Right hindlimb (tissue), 1 donor: ENCODE measurements at regions not wholly inside any gene's neighbourhood (a gene's known extent, or its start where the extent isn't known, plus 50 kb on each side); places are given as distances from the start of the nearest gene placed in this dataset.

Source experiments
- DNase-seq: peaks from one replicate; pipeline ENCODE4 v3.0.0-alpha.2; 2018

GRCh38 chr20:53712212-53712977 is 118.8 kb upstream of the ZNF217 start:
- no peak for DNase-seq

DNA sequence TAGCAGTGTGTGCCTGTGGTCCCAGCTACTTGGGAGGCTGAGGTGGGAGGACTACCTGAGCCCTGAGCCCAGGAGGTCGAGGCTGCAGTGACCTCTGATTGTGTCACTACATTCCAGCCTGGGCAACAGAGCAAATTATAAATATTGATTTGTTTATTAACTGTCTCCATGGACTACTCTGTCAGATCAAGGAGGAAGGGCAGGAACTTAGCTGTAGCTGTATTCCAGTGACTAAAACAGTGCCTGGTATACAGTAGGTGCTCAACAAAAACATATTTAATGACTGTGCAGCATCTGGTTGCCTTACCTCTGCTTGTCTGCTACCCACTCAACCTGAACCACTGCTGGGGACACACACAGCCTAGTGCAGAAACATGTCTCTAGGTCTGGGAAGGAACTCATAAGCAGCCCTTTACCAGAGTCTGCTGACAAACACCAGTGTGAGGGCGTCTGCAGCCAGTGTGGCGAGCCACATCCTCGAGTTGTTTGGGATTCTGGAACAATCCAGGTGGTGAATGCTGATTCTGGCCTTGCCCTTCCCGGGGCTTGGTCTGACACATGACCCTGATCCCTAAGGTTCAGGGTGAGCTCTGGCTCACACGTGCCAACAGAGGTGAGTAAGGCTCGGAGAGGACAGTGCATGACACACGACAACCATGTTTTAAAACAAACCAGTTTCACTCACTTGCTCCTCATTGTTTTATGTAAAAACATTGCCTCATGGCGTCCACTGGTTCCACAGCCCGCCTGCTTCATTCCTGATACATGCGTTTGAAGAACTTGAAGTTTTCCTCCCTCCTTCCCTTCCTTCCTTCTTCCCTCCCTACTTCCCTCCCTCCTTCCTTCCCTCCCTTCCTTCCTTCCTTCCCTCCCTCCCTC is 117.9 kb upstream of the ZNF217 start:
- no peak for DNase-seq

DNA sequence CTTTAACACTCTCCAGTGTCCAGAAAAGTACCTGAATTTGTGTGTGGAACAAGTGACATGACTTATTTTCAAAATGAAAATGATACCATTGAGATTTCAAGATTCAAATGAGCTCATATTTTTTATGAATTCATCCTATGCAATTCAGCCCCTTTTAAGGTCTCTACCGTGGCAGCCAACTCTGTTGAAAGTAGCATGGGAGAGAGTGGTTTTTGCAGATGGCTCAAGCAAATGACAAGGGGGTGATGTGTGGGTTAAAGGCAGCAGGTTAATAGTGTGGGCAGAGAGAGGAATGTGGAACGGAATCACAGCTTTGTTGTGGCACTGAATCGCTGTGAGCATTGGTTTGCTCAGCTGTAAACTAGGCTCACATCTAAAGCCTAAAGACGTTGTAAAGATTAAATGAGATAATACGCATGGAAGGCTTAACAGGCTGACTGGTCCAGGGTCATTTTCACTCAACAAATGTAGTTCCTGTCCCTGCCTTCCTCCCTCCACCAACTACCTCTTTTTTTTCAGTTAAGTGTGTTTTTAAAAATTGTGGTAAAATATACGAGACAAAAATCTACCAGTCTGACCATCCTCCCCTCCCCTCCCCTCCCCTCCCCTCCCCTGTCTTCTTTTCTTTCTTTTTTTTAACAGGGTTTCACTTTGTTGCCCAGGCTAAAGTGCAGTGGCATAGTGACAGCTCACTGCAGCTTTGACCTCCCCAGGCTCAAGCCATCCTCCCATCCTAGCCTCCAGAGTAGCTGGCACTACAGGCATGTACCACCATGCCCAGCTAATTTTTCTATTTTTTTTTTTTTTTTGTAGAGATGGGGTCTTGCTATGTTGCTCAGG is 114.7 kb upstream of the ZNF217 start:
- DNase-seq, result no peak

DNA sequence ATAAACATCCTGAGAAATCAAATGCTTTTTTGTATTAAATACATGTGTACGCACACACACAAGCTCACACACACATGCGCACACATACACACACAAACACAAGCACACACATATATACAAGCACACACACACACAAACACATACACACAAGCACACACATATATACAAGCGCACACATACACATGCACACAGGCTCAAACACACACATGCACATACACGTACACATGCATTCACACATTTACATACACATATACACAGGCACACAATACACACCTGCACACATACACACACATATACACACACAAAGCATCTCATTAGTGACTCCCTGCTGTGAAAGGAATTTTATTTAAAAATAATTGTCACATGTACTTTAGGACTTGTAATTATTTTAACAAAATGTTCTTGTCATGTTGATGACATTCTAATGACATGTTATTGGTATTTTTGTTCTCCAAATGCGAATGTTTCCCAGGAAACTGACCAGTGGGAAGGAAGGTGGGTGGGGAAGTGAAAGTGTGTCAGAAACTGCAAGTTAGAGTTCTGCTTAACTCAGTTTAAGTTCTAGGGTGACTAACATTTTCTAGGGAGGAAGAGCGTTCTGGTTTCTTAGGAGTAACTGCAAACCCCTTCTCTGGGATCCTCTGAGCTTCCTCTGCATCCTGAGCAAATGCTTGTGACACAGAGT is 113.9 kb upstream of the ZNF217 start:
- no peak for DNase-seq

DNA sequence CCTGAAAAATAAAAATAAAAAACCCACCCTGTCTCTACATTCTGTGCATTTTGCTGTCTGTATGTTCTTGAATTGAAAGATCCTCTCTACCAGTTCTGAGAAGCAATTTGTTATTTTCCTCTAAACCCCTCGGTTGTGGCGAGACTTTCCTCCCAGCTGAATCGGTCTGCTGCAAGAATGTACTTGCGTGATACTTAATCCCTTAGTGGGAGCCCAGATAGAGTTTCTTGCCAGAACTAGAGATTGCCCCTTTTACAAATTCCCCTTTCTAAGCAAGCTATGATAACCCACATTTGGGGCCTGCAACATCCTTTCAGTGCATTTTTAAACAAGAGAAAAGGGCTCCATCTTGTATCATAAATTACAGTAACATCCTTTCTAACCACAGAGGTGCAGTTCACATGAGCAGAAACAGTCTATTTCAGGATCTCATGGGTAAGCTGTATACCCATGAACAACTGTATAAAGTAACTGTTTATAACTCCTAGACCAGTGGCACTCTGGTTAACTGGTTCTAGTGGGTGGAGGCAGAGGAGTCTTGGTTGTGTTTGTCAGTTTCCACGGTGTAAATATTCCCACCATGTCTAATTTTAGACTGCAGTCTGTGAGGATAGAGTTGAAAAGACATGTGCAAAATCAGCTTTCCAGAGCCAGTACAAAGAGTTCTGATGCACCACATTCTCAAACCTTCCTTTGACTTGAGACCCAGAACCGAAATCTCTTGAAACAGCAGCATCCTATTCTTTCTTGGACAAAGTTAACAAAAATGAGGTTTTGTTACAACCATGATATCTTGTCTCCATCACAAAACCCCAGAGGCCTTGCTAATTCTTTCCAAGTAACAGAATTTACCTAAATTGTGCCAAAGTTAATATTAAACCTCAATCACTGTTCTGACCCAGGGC is 113.1 kb upstream of the ZNF217 start:
- no peak for DNase-seq

- no peak for DNase-seq
Observed at GRCh38 chr20:53706008-53706465, 112.4 kb upstream of the ZNF217 start.

DNA sequence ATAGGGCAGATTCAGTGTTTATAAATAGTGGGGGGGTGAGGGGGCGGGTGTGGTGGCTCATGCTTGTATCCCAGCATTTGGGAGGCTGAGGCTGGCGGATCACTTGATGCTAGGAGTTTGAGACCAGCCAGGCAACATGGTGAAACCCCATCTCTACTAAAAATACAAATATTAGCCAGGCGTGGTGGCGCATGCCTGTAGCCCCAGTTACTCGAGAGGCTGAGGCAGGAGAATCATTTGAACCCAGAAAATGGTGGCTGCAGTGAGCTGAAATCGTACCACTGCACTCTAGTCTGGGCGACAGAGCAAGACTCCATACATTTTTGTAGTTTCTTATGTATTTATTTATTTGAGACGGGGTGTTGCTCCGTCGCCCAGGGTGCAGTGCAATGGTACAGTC is 109.0 kb upstream of the ZNF217 start:
- DNase-seq, result no peak

DNA sequence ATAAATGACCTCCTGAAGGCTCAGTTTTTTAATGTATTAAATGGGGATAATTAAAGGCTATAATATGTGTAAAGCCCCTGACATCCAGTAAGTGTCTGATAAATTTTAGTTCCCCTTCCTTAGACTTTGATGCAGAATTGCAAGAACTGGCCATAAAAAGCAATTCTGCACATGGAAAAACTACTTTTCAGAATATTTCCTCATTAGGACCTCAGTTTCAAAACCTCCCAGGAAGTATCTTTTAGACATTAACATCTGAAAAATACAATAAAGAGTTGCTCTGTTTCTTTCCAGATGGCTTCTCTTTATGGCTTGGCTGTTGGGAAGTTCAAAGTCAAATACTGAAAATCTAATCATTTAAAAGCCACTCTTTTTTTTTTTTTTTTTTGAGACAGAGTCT is 106.3 kb upstream of the ZNF217 start:
- no peak for DNase-seq

GRCh38 chr20:53699085-53699674 is 105.5 kb upstream of the ZNF217 start:
- no peak for DNase-seq

DNA sequence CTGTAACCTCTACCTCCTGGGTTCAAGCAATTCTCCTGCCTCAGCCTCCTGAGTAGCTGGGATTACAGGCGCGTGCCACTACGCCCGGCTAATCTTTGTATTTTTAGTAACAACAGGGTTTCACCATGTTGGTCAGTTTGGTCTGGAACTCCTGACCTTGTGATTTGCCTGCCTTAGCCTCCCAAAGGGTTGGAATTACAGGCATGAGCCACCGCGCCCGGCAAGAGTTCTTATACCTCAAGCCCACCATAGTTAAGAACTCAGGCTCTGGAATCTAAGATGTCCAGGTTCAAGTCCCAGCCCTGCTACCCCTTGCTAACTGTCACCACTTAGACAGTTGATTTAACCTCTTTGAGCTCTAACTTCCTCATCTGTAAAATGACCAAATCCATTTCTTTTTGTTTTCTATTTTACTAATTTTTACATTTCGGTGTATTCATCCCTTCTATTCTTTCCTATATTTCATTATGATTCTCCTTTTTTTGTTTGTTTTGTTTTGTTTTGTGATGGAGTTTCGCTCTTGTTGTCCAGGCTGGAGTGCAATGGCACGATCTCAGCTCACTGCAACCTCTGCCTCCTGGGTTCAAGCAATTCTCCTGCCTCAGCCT is 104.8 kb upstream of the ZNF217 start:
- DNase-seq, result no peak

GRCh38 chr20:53695797-53696527 is 102.3 kb upstream of the ZNF217 start:
- DNase-seq, result no peak

GRCh38 chr20:53693262-53693871 is 99.7 kb upstream of the ZNF217 start:
- no peak for DNase-seq

GRCh38 chr20:53692465-53693067 is 98.9 kb upstream of the ZNF217 start:
- peak; percentile 56 for DNase-seq

DNA sequence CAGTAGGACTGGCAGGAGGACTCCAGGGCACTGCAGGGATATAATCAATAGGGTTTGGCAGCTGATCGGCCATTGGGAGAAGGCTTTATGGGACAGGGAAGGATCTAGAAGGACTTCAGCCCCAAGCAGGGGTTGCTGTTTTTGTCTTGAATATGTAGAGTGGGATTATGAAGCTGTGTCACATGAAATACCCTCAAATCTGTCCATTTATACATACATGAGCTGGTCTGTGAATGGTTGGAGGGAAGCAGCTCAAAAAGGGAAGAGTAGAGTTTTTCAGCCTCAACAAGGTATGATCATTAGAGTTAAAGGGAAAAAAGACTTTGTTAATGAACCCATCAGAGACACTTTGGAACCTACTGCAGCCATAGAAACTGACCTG is 98.2 kb upstream of the ZNF217 start:
- no peak for DNase-seq

DNA sequence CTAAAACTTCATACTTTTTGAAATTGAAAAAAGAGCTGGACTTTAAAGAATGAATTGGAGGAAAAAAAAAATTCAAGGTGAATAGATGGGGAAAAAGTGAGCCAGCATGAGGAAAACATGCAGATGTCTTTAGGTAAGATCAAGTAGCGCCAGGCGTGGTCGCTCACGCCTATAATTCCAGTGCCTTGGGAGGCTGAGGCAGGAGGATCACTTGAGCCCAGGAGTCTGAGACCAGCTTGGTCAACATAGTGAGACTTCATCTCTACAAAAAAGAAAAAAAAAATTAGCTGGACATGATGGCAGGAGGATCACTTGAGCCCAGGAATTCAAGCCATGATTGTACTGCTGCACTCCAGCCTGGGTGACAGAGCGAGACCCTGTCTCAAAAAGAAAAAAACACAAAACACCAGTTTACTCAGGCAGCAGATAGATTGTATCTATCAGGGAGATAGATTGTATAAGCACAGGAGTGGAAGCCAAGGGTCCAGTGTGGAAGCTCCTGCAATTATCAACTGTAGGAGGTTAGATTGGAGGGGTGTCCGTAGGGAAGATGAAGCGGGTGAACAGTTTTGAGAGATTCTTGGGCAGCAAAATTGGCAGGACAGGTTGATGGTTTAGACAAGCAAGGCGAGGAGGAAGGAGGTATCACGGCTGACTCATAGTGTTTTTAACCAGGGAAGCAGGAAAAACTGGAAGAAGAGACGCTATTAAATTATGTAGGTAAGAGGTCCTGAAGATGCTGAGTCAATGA is 97.6 kb upstream of the ZNF217 start:
- no peak for DNase-seq

- no peak for DNase-seq
Observed at GRCh38 chr20:53688085-53688484, 94.4 kb upstream of the ZNF217 start.

GRCh38 chr20:53685070-53685595 is 91.5 kb upstream of the ZNF217 start:
- no peak for DNase-seq

DNA sequence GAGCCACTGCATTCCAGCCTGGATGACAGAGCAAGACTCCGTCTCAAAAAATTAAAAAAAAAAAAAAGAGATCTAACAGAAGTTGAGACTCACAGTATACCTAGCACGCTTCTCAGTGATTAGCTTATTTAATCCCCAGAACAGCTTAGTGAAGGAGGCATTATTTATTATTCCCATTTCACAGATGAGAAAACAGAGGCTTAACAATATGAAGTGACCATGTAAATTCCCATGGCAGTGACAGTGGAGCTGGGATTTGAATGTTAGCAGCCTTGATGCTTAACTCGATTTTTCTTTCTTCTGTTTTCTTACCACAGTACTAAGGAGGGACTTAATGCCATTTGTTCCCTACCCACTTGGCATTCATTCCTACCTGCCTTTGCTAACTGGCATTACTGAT is 89.9 kb upstream of the ZNF217 start:
- DNase-seq, result no peak
